Aorta (tissue), 5 donors: ENCODE measurements at regions not wholly inside any gene's neighbourhood (a gene's known extent, or its start where the extent isn't known, plus 50 kb on each side); places are given as distances from the start of the nearest gene placed in this dataset.

ENCODE experiments used
- ATAC-seq: fragments of 200-7000 bp; cut with Tn5 transposase; one replicate; pipeline ENCODE4 v1.9.1; 2022; ENCODE audit warnings: moderate library complexity; ENCODE audit not compliant: low FRiP score
- DNase-seq, 2 donors: peaks; one replicate each; pipeline ENCODE4 v3.0.0-alpha.2; 2020
- H3K27ac ChIP-seq, 2 donors: one replicate each; pipeline ENCODE4 v1.5.1; 2013; ENCODE audit warnings: low read length in 2 of 2, mild to moderate bottlenecking in 2 of 2, moderate library complexity in 2 of 2, control low read depth in 1 of 2, inconsistent platforms in 1 of 2, low read depth in 1 of 2
- H3K27me3 ChIP-seq, 2 donors: one replicate each; pipeline ENCODE4 v1.6.1; 2013; ENCODE audit warnings: control low read depth in 1 of 2, low read length in 1 of 2, mild to moderate bottlenecking in 1 of 2, moderate library complexity in 1 of 2; ENCODE audit not compliant: insufficient read depth in 2 of 2, control insufficient read depth in 1 of 2
- H3K36me3 ChIP-seq, 2 donors: one replicate each; pipeline ENCODE4 v1.6.1; 2013; ENCODE audit warnings: control low read depth in 1 of 2, low read length in 1 of 2, mild to moderate bottlenecking in 1 of 2; ENCODE audit not compliant: insufficient read depth in 2 of 2, control insufficient read depth in 1 of 2
- H3K4me1 ChIP-seq, 2 donors: one replicate each; pipeline ENCODE4 v1.6.1; 2013; ENCODE audit warnings: low read length in 2 of 2, control low read depth in 1 of 2, mild to moderate bottlenecking in 1 of 2, moderate library complexity in 1 of 2; ENCODE audit not compliant: insufficient read depth in 2 of 2, control insufficient read depth in 1 of 2
- H3K4me3 ChIP-seq, 2 donors: one replicate each; pipeline ENCODE4 v1.5.1; 2013; ENCODE audit warnings: low read length in 2 of 2, control low read depth in 1 of 2, mild to moderate bottlenecking in 1 of 2
- H3K9me3 ChIP-seq: one replicate; pipeline ENCODE4 v1.6.1; 2013; ENCODE audit warnings: mild to moderate bottlenecking, low read length; ENCODE audit not compliant: control insufficient read depth
- WGBS, 2 donors: extraction: QIAGEN DNeasy Blood & Tissue Kit; methylation state at CpG; one replicate each; pipeline ENCODE4 v1.1.7; 2013; 5-methylcytosine and 5-hydroxymethylcytosine counted together
- intact Hi-C, 2 donors: fragments of 100-400 bp; cut with DNase I; formaldehyde crosslinking; loops; one replicate each; pipeline versions ENCODE4 v1.14.2 to v1.15.0; 2022
- donor health status: healthy with polysubstance abuse.
- donor health status: Bipolar disorder and iron deficiency.
- donor health status: DM: no; HTN: no; CAD: no.
- donor health status: DM: no; HTN: no; CAD: no.
- donor health status: DM: yes; HTN: yes; CAD: no.

DNA sequence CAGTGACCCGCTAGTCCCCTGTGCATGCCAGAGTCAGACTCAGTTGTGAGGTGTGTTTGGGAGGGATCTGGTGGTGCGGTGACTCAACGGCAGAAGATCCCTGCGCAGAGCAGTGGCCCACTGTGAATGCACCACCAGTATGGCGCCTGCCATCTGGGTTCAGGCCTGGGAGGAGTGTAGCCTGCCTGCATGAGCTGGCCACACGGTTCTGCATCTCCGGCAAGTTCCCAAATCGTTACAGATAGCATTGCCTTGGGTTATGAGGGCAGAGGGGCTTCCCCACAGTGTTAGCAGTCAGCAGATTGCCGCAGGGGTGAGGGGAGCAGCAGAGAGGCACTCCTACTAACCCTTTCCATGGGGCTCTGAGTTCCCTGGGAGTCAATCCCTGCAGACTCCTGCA is 629.6 kb downstream of the TLL1 start:
- intact Hi-C loops, result no loop called here
- H3K36me3 ChIP-seq, result no peaks in the 10 kb centered on the region
- H3K4me1 ChIP-seq, result no peaks in the 10 kb centered on the region
- H3K27ac ChIP-seq, result no peak overlapping the region
- H3K9me3 ChIP-seq, result no peaks in the 10 kb centered on the region
- no peak overlapping the region for H3K4me3 ChIP-seq
- 93 to 96% methylated on average over 9 of the region's 9 CpGs for WGBS, 2 donors
- peaks cover 0 to 2% of the 10 kb centered on the region in 2 donors for H3K27me3 ChIP-seq
- ATAC-seq (peak; percentile 31), DNase-seq (no peak)

DNA sequence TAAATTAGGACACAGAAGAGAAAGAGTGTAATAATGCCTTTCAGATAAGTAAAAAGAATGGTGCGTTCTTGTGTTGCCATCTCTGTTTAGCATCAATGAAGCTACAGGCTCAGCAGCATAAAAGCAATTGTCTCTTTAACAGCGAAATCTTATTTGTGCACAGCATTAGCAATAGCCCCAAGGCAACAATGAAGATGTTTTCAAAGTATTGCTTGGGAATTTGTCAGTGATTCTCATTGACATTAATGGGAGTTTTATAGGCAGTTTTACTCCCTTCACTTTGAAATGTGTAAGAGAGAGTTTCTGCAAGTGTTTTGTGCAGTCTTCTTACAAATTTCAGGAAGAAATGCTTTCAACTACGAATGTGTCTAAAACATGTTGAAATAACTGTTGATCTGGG is 633.0 kb downstream of the TLL1 start:
- Histone ChIP-seq H3K4me3 (no peak overlapping the region), H3K27me3 (peaks cover 0 to 2% of the 10 kb centered on the region in 2 donors), H3K27ac (no peak overlapping the region), H3K9me3 (no peaks in the 10 kb centered on the region), H3K4me1 (no peaks in the 10 kb centered on the region), H3K36me3 (no peaks in the 10 kb centered on the region)
- DNase-seq, result no peak
- intact Hi-C loops, result no loop called here
- WGBS, 2 donors, result 78 to 83% methylated on average over 3 of the region's 3 CpGs
- no peak for ATAC-seq

DNA sequence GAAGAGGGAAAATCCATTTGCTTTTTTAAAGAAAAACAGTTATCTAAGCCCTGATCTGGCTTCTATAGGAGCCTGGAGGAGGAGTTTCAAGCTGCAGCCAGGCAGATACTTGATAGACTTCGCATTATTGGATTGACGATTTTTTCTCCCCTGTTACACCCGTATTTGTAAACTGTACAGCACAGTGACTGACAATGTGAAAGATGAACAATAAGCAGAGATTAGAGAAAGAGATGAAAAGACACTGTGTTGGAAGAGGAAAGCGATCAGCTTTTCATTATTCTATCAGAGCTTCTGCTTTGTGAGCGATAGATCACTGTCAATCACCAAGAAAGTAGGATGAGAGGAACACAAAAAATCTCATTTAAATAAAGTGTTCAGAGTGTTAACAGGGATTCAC is 639.2 kb downstream of the TLL1 start:
- H3K4me3 ChIP-seq, result no peak overlapping the region
- H3K36me3 ChIP-seq, result no peaks in the 10 kb centered on the region
- no peak for DNase-seq
- no peaks in the 10 kb centered on the region for H3K4me1 ChIP-seq
- intact Hi-C loops, result no loop called here
- ATAC-seq, result no peak
- WGBS, 2 donors, result 86 to 89% methylated on average over 5 of the region's 5 CpGs
- no peak overlapping the region for H3K27ac ChIP-seq
- no peaks in the 10 kb centered on the region for H3K9me3 ChIP-seq
- H3K27me3 ChIP-seq, result no peaks in the 10 kb centered on the region

DNA sequence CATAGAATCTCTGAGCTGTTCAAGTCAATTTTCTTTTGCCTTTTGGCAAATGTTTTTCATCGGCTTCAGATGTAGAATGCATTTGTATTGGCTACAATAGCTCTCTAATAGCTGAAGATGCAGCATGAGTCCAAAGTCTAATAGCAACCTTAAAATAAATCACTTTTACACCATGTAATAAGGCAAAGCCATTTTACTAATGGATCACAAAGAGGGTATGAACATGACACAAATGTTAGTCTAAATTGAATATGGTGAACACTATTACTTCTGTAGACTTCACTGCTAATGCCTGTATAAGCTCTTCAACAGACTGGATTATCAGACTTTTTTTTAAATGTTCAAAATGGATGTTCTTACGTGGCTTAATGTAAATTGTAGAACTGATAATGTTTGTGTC is 645.3 kb downstream of the TLL1 start:
- no peaks in the 10 kb centered on the region for H3K27me3 ChIP-seq
- ATAC-seq, result no peak
- no peaks in the 10 kb centered on the region for H3K4me1 ChIP-seq
- no peak for DNase-seq
- H3K4me3 ChIP-seq, result no peak overlapping the region
- 85 to 91% methylated on average over 2 of the region's 2 CpGs for WGBS, 2 donors
- intact Hi-C loops, result no loop called here
- H3K36me3 ChIP-seq, result no peaks in the 10 kb centered on the region
- H3K9me3 ChIP-seq, result no peaks in the 10 kb centered on the region
- no peak overlapping the region for H3K27ac ChIP-seq

DNA sequence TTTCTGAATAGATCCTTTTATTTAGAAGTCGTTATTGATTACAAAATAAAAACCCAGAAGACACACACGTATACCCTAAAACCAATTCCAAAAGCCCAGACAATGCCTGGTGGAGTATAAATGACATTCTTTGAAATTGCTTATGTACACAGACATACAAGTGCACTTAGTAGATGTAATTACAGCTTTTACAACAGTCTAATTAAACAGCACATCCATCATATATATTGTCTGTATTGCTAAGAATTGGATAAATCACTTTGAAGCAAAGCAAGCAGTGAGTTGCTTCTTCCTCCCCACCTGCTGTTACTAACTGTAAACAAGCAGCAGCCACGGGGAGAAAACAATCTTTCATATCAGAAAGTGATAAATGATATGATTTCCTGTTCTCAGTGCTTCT is 645.7 kb downstream of the TLL1 start:
- WGBS, 2 donors, result 54 to 59% methylated on average over 3 of the region's 3 CpGs
- H3K27me3 ChIP-seq, result no peaks in the 10 kb centered on the region
- ATAC-seq, result no peak
- H3K9me3 ChIP-seq, result no peaks in the 10 kb centered on the region
- intact Hi-C loops, result no loop called here
- no peak for DNase-seq
- H3K4me1 ChIP-seq, result no peaks in the 10 kb centered on the region
- H3K27ac ChIP-seq, result no peak overlapping the region
- H3K4me3 ChIP-seq, result no peak overlapping the region
- H3K36me3 ChIP-seq, result no peaks in the 10 kb centered on the region

DNA sequence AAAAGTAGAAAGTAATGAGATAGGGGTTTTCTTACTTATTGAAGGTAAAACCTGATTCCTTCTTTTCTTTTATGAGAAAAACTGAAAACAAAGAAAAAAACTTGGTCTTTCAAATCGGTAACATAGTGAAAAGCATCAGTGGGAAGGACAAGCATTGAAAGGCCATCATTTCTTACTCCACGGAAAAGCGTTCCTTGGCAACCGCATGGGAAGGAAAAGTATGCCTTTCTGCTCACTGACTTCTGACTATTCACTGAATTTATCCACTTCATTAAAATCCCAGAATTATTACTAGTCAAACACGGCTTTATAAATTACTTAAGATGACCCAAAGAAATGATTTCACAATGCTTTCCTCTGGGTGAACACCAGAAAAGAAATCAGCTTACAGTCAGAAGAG is 646.7 kb downstream of the TLL1 start:
- ATAC-seq, result no peak

DNA sequence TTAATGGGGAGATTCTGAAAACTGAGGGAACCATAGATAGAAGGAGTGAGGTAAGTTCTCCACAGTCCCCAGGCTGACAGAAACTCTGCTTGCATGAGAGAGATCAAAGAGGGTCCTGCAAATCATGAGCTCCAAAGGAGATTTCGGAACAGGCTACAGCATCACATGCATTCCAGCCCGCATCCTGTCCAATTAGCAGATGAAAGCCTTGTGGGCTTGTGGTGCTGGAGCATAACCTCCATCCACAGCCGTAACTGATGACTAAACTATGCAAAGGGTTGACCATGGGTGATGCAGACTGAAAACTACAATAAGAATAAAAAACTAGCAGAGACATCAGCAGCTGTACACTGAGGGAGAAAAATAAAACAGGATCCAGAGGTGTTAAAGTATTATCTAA is 654.5 kb downstream of the TLL1 start:
- Histone ChIP-seq H3K36me3 (no peaks in the 10 kb centered on the region), H3K27ac (no peak overlapping the region), H3K9me3 (no peaks in the 10 kb centered on the region), H3K4me3 (no peak overlapping the region), H3K27me3 (no peaks in the 10 kb centered on the region), H3K4me1 (no peaks in the 10 kb centered on the region)
- intact Hi-C loops, result no loop called here
- 59 to 65% methylated on average over 3 of the region's 3 CpGs for WGBS, 2 donors
- ATAC-seq (no peak), DNase-seq (no peak)

More for the DNA sequence above, 646.7 kb downstream of the TLL1 start:
- Histone ChIP-seq H3K36me3 (no peaks in the 10 kb centered on the region), H3K4me1 (no peaks in the 10 kb centered on the region), H3K27me3 (no peaks in the 10 kb centered on the region), H3K27ac (no peak overlapping the region), H3K4me3 (no peak overlapping the region), H3K9me3 (no peaks in the 10 kb centered on the region)
- DNase-seq, result no peak
- 83 to 86% methylated on average over 5 of the region's 5 CpGs for WGBS, 2 donors
- intact Hi-C loops, result no loop called here

DNA sequence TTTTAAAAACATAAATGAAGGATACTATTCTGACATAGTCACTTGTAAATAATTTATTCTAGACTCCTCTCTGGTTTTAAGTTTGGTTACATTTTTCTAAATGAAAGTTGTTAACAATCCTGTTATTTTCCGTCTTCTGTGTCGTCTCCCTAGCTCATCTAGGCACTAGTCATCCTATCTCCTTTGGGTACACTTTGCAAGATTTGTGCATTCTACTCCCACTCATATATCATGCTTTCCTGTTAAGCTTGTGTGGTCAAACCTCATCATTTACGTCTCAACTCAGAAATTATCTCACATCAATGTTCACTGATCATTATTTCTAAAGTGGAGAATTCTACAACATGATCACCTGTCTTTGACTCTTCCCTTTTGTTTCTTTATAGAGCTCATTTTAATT is 658.7 kb downstream of the TLL1 start:
- intact Hi-C loops, result no loop called here
- Histone ChIP-seq H3K4me1 (no peaks in the 10 kb centered on the region), H3K9me3 (no peaks in the 10 kb centered on the region), H3K27ac (no peak overlapping the region), H3K4me3 (no peak overlapping the region), H3K36me3 (no peaks in the 10 kb centered on the region), H3K27me3 (no peaks in the 10 kb centered on the region)
- WGBS, 2 donors, result 43 to 49% methylated on average over 3 of the region's 3 CpGs
- no peak for ATAC-seq
- no peak for DNase-seq

DNA sequence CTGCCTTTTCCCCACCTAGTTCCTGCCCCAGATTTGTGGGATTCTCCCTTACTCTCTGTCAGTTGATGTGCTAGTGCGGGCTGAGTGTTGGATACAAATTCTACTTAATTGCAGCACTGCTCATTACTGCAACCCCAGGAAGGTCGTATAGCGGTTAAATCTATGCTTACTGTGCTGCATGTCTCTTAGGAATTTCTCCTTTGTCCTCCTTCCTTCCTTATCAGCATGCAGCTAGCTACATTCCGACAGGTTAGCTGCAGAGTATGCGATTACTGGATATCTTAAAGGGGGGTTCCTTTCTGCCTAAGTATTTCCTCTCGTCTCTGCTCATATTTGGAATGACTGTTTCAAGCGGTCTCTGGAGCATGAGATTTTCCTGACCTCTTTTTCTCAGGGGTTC is 662.8 kb downstream of the TLL1 start:
- 74 to 76% methylated on average over 7 of the region's 7 CpGs for WGBS, 2 donors
- Histone ChIP-seq H3K27ac (no peak overlapping the region), H3K9me3 (no peaks in the 10 kb centered on the region), H3K4me3 (no peak overlapping the region), H3K27me3 (no peaks in the 10 kb centered on the region), H3K36me3 (no peaks in the 10 kb centered on the region), H3K4me1 (no peaks in the 10 kb centered on the region)
- no peak for ATAC-seq
- no peak for DNase-seq
- intact Hi-C loops, result no loop called here
